Ishikawa (cell line): ENCODE measurements at regions not wholly inside any gene's neighbourhood (a gene's known extent, or its start where the extent isn't known, plus 50 kb on each side); places are given as distances from the start of the nearest gene placed in this dataset.

Experiments
- EP300 ChIP-seq: IDR thresholded peaks from 2 replicates; pipeline ENCODE4 v1.6.1; 2012; ENCODE audit warnings: borderline replicate concordance
- MAX ChIP-seq: IDR thresholded peaks from 2 replicates; pipeline ENCODE4 v1.6.1; 2012
- RAD21 ChIP-seq: IDR thresholded peaks from 2 replicates; pipeline ENCODE4 v1.6.1; 2012; ENCODE audit warnings: low read depth
- TAF1 ChIP-seq: IDR thresholded peaks from 2 replicates; pipeline ENCODE4 v1.6.1; 2012; ENCODE audit warnings: low read depth, mild to moderate bottlenecking

DNA sequence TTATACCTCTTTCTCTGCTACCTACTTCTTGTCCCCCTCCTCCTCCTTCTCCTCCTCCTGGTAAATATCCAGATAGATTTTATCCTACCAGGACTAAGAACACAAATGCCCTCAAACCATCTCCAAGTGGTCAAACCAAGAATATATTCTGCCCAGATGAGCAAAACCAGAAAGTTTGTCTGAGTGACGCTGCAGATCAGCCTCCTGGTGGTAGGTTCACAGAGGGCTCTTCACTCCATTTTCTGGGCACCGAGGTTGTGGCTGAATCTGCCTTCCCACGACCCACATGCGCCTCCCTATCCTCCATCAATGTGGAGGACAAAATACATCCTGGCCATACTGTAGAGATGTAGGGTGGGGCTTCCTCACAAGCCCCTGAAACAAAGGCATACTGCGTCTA lies 543.6 kb downstream of the MN1 start:
- TF ChIP-seq MAX (no peak), RAD21 (no peak), EP300 (no peak), TAF1 (no peak)
